IPS DF 6.9 (cell line): ENCODE measurements at regions not wholly inside any gene's neighbourhood (a gene's known extent, or its start where the extent isn't known, plus 50 kb on each side); places are given as distances from the start of the nearest gene placed in this dataset.
A peak's percentile ranks its signal among the peaks of the same experiment; 100 is the strongest.
"Not testable (repeated sequence)": the region's sequence is repeated elsewhere in the genome, so short reads cannot be mapped to it uniquely, and the experiment has no call there.

Source experiments
- DNase-seq: peaks from one replicate; pipeline ENCODE4 v3.0.0-alpha.2; 2013; ENCODE audit warnings: low read depth, low spot score
- H3K27ac ChIP-seq: one replicate; pipeline ENCODE4 v1.5.1; 2013; ENCODE audit warnings: low read length, control low read depth
- H3K27me3 ChIP-seq: 2 replicates; pipeline ENCODE4 v1.6.1; 2013; ENCODE audit warnings: mild to moderate bottlenecking, low read length; ENCODE audit not compliant: control insufficient read depth, insufficient read depth
- H3K36me3 ChIP-seq: 2 replicates; pipeline ENCODE4 v1.6.1; 2013; ENCODE audit warnings: low read length; ENCODE audit not compliant: control insufficient read depth, insufficient read depth
- H3K4me1 ChIP-seq: 2 replicates; pipeline ENCODE4 v1.6.1; 2013; ENCODE audit warnings: low read length; ENCODE audit not compliant: control insufficient read depth, insufficient read depth
- H3K4me3 ChIP-seq: 2 replicates; pipeline ENCODE4 v1.5.1; 2013; ENCODE audit warnings: mild to moderate bottlenecking, low read length
- H3K9me3 ChIP-seq: 2 replicates; pipeline ENCODE4 v1.6.1; 2013; ENCODE audit warnings: low read length, inconsistent platforms; ENCODE audit not compliant: control insufficient read depth, insufficient read depth
- WGBS: extraction: QIAGEN DNeasy Blood & Tissue Kit; methylation state at CpG from one replicate; pipeline ENCODE4 v1.1.7; 2013; ENCODE audit warnings: mixed read lengths, missing lambda C conversion rate; ENCODE audit not compliant: insufficient read length, insufficient coverage; 5-methylcytosine and 5-hydroxymethylcytosine counted together

DNA sequence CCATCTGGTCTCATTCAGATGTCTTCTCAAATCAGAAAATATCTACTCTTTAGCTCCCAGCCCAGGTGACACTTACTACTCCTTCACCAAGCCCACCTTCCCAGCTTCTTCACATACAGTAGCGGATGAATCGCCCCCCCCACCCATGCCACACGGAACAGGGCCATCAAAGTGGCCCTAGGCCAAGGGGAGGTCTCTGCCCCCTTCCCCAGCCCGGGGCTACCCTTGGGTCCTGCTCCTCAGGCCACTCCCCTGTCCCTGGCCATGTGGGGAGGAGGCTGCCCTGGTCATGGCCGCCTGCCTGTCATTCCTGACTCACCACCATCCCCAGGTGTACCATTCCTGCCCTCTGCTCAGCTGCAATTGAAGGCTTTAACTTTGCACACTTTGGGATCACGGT lies 142.8 kb downstream of the NECTIN1 start:
- Histone ChIP-seq H3K4me3 (no peak overlapping the region), H3K27ac (no peak overlapping the region), H3K27me3 (no peaks in the 10 kb centered on the region), H3K4me1 (peaks cover 3% of the 10 kb centered on the region; the same call in 1 of the 2 replicates), H3K36me3 (no peaks in the 10 kb centered on the region), H3K9me3 (no peaks in the 10 kb centered on the region)
- DNase-seq = no peak
- no CpG with 5 or more reads among the region's 6 CpGs for WGBS

- Histone ChIP-seq H3K27ac (no peak overlapping the region), H3K36me3 (no peaks in the 10 kb centered on the region), H3K4me3 (peak overlapping the region; percentile 42; the same call in 1 of the 2 replicates), H3K4me1 (0 out of 2 replicates have a peak, but pooled peaks cover 2% of the 10 kb centered on the region), H3K9me3 (no peaks in the 10 kb centered on the region), H3K27me3 (no peaks in the 10 kb centered on the region)
- no CpG with 5 or more reads among the region's 38 CpGs for WGBS
- DNase-seq = no peak
These were observed 143.8 kb downstream of the NECTIN1 start for GRCh38 chr11:119585043-119585781.

- Histone ChIP-seq H3K36me3 (no peaks in the 10 kb centered on the region), H3K9me3 (no peaks in the 10 kb centered on the region), H3K4me3 (peak overlapping the region; percentile 42; the same call in 1 of the 2 replicates), H3K27ac (no peak overlapping the region), H3K4me1 (0 out of 2 replicates have a peak, but pooled peaks cover 2% of the 10 kb centered on the region), H3K27me3 (no peaks in the 10 kb centered on the region)
- DNase-seq = no peak
- no CpG with 5 or more reads among the region's 56 CpGs for WGBS
These were observed 144.6 kb downstream of the NECTIN1 start for GRCh38 chr11:119584193-119585042.

DNA sequence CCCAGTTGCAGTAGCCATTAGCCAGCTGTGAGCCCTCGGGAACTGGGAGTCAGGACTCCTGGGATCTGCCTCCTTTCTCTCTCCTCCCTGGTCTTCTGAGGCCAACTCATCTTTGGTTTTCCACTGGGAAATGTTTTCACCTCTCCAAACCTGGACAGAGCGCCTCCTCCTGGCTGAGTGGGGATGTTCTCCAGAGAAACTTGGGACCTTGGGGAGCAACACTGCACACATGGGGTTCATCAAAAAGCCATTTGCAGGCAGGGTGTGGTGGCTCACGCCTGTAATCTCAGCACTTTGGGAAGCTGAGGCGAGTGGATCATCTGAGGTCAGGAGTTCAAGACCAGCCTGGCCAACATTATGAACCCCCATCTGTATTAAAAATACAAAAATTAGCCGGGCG lies 145.4 kb downstream of the NECTIN1 start:
- Histone ChIP-seq H3K9me3 (no peaks in the 10 kb centered on the region), H3K36me3 (no peaks in the 10 kb centered on the region), H3K27ac (no peak overlapping the region), H3K27me3 (no peaks in the 10 kb centered on the region), H3K4me1 (0 out of 2 replicates have a peak, but pooled peaks cover 2% of the 10 kb centered on the region), H3K4me3 (no peak overlapping the region)
- no peak for DNase-seq
- no CpG with 5 or more reads among the region's 6 CpGs for WGBS

DNA sequence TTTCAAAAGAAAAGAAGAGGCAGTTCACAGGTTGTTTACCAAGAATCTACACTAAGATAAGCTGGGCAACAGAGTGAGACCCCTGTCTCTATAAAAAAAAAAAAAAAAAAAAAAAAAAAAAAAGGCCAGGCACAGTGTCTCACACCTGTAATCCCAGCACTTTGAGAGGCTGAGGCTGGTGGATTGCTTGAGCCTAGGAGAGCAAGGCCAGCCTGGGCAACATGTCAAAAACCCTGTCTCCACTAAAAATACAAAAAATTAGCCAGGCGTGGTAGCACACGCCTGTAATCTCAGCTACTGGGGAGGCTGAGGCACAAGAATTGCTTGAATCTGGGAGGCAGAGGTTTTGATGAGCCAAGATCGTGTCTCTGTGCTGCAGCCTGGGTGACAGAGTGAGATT lies 147.6 kb downstream of the NECTIN1 start:
- WGBS = no CpG with 5 or more reads among the region's 3 CpGs
- H3K4me3 ChIP-seq, H3K4me1 ChIP-seq, DNase-seq, H3K9me3 ChIP-seq, H3K27ac ChIP-seq, H3K36me3 ChIP-seq, H3K27me3 ChIP-seq: not testable (repeated sequence)

DNA sequence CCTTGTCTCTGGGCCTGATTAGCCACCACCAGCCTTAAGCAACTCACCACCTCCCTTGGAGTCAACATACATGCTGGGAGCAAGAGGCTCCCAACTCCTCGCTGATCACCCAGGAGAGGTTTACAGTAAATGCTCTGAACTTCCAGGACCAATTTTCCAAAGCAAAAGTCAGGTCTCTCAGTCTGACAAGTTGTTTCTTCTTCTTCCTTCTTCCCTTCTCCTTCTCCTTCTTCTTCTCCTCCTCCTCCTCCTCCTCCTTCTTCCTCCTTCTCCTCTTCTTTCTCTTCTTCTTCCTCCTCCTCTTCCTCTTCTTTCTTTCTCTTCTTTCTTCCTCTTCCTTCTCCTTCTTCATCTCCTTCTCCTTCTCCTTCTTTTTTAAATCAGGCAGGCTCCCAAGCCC lies 148.2 kb downstream of the NECTIN1 start:
- no CpG with 5 or more reads among the region's 1 CpG for WGBS
- H3K36me3 ChIP-seq = no peaks in the 10 kb centered on the region

GRCh38 chr11:119580081-119580480 lies 148.9 kb downstream of the NECTIN1 start:
- Histone ChIP-seq H3K36me3 (no peaks in the 10 kb centered on the region), H3K27ac (no peak overlapping the region), H3K4me3 (no peak overlapping the region), H3K9me3 (no peaks in the 10 kb centered on the region), H3K27me3 (0 out of 2 replicates have a peak, but pooled peaks cover 2% of the 10 kb centered on the region), H3K4me1 (0 out of 2 replicates have a peak, but pooled peaks cover 2% of the 10 kb centered on the region)
- no CpG with 5 or more reads among the region's 3 CpGs for WGBS
- no peak for DNase-seq

More for the DNA sequence above, 148.2 kb downstream of the NECTIN1 start:
- Histone ChIP-seq H3K4me3 (no peak overlapping the region), H3K9me3 (no peaks in the 10 kb centered on the region), H3K27me3 (0 out of 2 replicates have a peak, but pooled peaks cover 2% of the 10 kb centered on the region), H3K4me1 (0 out of 2 replicates have a peak, but pooled peaks cover 2% of the 10 kb centered on the region), H3K27ac (no peak overlapping the region)
- no peak for DNase-seq

DNA sequence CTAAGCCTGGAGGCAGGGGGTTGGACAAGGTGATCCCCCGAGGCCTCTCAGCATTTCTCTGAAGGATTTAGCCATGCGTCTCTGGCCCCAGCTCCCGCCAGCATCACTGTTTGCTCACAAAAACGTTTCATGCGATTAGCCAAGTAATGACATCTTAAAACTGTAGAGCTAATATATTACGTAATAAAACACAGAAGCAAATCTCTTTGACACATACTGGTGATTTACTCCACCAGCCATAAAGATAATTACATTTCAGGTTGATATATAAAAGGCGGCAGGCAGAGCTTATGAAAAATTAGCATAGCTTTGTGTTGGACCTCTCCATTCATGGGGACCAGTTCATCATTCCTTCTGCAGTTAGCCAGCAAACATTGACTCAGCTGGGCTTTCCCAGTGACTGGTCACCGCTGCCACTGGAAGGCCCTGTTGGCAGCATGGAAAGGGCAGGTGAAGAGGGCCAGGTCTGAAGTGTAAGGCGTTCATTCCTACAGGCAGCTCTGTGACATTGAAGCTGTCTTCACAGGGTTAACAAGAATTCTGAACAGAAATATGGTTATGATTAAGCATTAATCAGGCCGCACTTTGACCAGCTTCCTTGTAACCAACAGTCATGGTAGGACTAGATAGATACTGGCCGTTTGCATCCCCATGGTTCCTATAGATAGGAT lies 150.3 kb downstream of the NECTIN1 start:
- Histone ChIP-seq H3K9me3 (no peaks in the 10 kb centered on the region), H3K27me3 (0 out of 2 replicates have a peak, but pooled peaks cover 2% of the 10 kb centered on the region), H3K27ac (no peak overlapping the region), H3K4me3 (no peak overlapping the region), H3K4me1 (no peaks in the 10 kb centered on the region), H3K36me3 (no peaks in the 10 kb centered on the region)
- no CpG with 5 or more reads among the region's 11 CpGs for WGBS
- DNase-seq = no peak

GRCh38 chr11:119573858-119574257 lies 150.9 kb upstream of the THY1 start:
- no peak for DNase-seq
- Histone ChIP-seq H3K36me3 (no peaks in the 10 kb centered on the region), H3K9me3 (no peaks in the 10 kb centered on the region), H3K27ac (no peak overlapping the region), H3K4me1 (no peaks in the 10 kb centered on the region), H3K27me3 (0 out of 2 replicates have a peak, but pooled peaks cover 2% of the 10 kb centered on the region), H3K4me3 (no peak overlapping the region)
- WGBS = no CpG with 5 or more reads among the region's 1 CpG
